ENCODE measurements at regions not wholly inside any gene's neighbourhood (a gene's known extent, or its start where the extent isn't known, plus 50 kb on each side); places are given as distances from the start of the nearest gene placed in this dataset.

DNA sequence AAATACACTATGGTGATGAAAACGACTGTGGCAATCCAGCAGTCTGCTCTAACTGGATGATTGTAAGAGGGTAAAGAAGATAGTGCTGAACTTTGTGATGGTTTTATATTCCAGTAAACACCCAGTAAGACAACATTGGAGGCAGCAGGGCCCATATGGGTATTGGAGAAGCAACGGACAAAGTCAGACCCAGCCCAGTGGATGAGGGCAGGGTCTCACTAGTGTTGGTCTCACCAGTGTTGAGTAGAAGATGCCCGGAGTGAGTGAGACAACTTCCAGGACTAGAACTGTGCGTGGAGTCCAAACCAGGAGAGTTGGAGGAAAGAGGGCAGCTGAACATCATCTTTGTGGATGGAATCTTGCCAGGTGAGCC is 71.9 kb upstream of the CELF4 start:
- TF ChIP-seq, protein P1, sequence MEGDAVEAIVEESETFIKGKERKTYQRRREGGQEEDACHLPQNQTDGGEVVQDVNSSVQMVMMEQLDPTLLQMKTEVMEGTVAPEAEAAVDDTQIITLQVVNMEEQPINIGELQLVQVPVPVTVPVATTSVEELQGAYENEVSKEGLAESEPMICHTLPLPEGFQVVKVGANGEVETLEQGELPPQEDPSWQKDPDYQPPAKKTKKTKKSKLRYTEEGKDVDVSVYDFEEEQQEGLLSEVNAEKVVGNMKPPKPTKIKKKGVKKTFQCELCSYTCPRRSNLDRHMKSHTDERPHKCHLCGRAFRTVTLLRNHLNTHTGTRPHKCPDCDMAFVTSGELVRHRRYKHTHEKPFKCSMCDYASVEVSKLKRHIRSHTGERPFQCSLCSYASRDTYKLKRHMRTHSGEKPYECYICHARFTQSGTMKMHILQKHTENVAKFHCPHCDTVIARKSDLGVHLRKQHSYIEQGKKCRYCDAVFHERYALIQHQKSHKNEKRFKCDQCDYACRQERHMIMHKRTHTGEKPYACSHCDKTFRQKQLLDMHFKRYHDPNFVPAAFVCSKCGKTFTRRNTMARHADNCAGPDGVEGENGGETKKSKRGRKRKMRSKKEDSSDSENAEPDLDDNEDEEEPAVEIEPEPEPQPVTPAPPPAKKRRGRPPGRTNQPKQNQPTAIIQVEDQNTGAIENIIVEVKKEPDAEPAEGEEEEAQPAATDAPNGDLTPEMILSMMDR (conservative IDR thresholded peaks at IDR 0.05; ENCODE audit: low read length), result no peak
- no peak for TF ChIP-seq EZH2phosphoT487 (IDR thresholded peaks at IDR 0.05; ENCODE audit: borderline replicate concordance, low read depth, low read length)
